ENCODE measurements at regions not wholly inside any gene's neighbourhood (a gene's known extent, or its start where the extent isn't known, plus 50 kb on each side); places are given as distances from the start of the nearest gene placed in this dataset.

DNA sequence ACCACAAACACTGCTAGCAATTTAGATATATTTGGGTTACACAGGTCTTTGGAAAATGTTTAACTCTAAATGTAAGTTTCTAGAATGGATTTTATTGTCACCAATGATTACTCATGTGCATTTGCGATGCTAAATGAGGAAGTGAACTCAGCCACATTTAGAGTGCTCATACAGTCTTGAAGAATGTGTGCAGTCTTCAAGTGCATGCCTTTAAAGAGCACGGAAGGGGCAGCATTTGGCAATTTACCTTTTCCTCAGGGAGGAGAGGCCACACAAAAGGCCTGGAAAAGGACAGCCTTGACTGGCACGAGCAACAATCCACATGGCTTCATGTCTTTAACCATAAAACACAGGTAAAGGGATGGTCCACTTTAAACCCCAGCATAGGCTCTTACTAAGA, 78.5 kb upstream of the STK17B start:
- no peak for DNase-seq

DNA sequence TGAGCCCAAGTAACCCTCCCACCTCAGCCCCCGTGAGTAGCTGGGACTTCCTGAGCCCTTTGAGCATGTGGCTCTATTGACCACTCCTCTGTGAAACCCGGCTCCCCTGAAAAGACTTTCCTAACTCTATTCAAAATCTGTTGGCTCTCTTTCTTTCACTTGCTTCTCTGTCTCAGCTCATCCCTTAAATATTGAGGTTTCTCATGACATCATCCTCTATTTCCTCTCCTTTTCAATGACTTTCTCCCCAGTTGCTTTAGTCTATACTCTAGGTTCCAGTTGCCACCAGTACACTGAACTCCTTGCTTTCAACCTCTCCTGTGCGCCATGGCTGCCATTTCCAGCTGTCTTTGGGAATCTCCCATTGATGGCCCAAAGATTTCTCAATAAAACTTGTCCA, 79.8 kb upstream of the STK17B start:
- DNase-seq = no peak

DNA sequence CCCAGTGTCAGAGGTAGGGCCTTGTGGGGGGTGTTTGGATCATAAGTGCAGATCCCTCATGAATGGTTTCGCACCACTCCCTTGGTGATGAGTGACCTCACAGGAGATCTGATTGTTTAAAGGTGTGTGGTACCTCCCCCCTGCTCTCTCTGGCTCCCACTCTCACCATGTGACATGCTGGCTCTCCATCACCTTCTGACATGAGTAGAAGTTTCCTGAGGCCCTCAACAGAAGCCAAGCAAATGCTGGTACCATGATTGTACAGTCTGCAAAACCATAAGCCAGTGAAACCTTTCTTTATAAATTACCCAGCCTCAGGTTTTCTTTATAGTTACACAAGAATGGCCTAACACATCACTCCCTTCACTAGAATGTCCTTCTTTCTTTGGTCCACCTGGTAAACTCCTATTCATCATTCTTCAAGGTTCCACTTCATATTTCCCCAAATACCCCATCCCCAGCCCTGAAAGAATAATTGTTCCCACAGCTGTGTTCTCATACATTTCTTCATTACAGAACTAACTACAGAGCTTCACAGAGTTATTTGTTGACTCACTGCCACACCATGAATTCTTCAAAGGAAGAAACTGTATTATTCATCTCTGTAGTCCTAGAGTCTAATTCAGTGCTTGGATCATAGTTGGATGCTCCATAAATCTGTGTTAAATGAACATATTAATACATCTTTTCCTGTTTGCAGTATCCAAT, 81.2 kb upstream of the STK17B start:
- no peak for DNase-seq

DNA sequence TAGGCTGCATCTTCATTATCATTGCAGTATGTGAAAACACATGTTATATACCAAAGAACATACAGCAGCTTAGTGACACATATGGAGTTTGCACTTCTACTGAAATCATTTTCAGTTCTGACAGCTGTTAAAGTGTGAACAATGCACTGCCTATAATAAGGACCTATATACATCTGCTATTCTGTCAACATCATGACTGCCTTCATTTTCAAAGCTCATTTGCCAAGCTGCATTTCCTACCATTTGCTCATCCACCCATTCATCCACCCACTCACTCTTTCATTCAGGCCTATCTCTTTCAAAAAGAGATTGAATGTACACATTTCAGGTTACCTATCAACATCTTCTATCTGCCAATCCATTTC, 81.7 kb upstream of the STK17B start:
- no peak for DNase-seq

DNA sequence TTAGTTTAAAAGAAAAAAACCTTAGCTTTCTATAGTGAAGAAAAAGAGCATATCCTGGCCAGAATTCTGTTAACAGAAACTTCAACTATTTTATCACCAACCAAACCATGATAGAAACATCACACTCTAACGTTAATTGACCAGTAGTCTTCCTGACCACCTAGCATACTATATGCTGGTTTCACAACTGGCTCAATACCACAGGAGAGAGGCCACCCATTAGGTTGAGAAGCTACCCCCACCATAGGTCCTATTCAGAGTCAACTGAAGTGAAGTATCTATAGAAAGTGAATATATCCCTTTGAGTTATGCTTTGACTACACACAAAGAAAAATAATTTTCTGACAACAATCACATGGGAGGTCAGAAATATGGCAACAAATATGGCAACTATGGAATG, 85.2 kb upstream of the STK17B start:
- DNase-seq = no peak

DNA sequence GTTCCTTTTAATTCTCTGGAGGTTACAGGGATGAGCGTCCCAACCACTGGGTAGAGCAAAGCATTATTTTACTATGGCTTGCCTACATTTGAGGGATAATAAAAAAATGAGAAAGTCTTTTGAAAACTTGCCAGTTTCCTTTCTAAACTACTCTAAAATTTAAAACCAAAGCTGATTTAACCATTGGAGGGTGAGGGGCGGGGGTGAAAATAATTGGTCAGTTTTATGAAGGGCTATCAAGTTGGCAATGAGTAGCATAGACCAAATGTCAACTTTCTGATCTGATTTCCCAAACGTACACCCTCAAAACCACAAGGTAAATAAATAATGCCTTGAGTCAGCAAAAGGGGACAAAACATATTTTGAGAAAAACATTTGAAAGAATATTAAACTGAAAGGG, 85.7 kb upstream of the STK17B start:
- DNase-seq = no peak

DNA sequence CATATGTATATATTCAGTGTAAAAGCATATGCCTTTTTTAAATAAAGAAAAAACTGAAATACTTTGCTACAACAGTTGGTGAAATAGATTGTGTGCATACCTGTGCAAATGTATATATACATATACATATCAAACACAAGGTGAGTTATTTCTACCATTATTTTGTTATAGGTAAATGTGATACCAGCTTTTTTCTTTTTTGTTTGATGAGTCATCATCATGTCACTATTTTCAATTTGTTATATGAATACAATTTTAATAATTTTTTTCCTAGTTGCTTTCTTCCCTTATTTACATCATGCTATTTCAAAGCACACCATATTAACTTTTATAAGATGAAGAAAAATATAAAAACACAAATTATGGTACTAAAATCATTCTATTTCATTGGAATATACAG, 87.0 kb upstream of the STK17B start:
- DNase-seq = no peak

DNA sequence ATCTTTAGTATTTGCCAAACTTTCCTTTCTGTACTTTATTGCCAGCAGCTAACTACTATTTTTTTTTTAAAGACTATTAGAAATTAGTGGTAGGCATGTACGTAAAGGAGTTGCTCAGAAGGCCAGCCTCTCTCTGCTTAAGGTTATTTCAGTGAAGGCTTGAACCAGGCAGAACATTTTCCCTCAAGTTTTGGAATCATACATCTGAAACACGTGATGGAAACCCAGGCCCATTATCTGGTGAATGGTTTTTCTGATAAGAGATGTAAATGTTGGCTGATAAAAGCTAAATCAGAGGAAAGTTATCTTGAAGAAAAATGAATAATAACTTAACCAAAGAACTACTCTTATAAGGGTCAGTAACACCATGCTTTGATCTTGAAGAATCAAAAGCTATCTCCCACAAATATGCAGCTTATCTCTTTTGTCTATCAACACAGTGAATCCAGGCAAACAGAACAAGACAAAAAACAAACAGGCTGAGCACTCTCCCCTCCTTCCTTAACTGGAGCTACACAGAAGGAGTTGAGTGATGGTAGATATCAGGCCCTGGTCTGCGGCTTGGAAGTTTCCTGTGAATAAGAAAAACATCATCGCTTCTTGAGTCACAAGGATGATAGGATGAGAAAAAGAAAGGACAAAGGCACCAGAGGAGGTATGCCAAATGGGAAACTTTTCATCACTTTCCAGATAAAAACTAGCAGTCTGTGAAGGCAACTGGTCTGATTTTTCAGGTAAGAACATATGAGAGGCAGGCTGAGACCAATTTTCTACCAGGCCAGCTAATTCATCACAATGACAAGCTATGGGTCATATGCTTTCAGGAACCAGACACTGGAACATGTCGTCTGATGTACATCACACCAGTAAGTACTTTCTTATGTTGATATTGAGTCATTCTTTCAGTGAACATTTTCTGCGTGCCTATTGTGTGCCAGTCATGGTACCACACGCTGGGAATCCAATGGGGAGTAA, 88.4 kb upstream of the STK17B start:
- DNase-seq = no peak

DNA sequence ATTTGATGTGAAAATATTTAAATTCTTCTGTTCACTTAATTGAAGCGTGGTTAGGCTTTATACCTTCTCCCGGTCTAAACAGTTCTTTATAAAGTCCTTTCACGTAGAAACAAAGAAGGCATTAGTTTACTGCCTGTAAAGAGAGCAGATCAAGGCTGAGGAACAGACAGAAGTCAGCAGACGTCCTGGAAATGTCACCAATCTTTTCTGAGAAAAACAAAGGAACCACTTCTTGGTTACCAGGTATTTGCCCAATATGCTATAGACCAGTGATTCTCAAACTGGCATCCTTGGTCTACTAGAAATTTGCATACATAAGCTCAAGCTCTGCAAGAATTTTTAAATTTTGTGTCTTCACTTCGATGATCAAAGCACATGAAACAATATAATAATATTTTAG, 89.2 kb upstream of the STK17B start:
- no peak for DNase-seq

DNA sequence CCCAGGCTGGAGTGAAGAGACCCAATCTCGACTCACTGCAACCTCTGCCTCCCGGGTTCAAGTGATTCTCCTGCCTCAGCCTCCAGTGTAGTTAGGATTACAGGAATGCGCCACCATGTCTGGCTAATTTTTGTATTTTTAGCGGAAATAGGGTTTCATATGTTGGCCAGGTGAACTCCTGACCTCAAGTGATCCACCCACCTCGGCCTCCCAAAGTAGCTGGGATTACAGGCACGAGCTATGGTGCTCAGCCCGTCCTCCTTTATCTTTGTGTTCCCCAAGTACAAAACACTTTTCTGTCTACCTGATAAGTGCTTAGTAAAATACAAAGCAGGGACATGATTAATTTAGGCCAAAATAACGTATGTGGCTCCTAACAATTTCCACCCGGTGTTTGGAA, 91.2 kb upstream of the STK17B start:
- DNase-seq = no peak

DNA sequence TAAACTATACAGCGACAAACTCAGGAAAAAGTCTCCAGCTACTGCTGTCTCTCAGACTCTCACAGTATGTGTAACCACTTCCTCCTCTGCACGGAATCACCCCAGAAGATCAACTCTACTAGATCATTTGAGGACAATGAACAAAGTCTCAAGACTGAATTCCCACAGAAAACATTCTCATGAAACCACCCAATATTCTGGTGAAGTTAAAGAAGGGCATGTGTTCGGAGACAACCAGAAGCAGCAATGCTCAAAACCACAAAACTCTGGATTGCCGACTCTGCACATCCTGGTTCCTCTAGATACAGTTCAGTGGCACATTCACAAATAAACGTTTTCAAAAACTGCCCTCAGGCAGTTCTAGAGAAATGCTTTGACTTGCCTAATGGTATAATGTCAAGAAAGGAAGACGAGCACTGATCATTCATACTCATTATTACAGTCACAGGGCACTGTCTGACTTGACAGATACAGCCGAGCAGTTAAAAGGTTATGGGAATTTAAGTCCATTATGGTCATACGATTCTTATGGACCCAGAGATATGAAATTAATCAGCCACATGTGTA, 91.9 kb upstream of the STK17B start:
- no peak for DNase-seq

DNA sequence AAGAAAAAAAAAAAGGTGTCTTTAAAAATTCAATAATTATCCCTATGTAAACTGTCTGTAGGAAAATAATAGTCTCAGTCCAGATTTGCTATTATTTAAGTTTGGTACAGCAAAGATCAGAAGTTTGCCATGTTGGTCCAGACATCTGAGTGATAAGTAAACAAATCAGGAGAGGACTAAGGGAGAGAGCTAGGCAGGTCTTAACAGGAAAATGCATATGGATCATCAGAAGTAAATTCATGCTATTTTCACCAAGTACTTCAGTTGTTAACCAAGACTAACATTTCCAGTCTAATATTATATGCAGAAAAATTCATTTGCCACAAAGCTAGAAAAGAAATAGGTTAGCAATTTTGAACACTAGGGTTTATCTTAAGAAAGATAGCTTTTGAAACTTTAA, 95.0 kb upstream of the STK17B start:
- DNase-seq = no peak

DNA sequence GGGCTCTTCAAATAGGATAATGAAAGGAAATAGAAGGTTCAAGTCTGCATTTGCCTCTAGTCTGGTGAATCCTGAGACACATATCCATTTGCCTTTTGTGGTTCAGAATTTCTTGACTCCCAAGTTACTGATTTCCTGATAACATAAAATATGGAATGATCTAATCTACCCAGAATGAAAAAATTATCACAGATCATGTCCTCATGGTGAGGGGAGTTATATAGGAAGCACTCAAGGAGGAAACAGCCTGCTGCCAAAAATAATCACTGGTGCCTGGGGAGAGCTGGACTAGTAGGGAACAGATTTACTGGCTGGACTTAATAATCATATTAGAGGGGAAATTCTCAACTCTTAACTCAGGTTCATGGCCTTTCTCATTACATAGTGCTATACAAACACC, 95.5 kb upstream of the STK17B start:
- DNase-seq = no peak

DNA sequence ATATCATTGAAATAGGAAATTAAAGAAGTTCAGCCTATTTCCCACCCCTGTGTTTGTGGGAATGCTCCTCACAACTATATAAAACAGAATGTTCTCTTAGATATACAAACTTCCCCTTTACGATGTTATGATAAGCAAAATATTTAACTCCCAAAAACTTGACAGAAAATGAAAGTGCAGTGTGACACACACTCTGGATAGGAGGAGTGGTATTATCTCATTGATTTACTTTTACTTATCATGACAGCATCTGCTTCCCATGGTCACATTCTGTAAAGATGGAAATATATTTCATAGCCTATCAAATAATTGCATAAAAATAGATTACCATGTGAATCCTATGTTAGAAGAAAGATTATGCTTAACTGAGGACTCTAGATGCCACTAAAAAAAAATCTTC, 96.6 kb upstream of the STK17B start:
- DNase-seq = no peak

DNA sequence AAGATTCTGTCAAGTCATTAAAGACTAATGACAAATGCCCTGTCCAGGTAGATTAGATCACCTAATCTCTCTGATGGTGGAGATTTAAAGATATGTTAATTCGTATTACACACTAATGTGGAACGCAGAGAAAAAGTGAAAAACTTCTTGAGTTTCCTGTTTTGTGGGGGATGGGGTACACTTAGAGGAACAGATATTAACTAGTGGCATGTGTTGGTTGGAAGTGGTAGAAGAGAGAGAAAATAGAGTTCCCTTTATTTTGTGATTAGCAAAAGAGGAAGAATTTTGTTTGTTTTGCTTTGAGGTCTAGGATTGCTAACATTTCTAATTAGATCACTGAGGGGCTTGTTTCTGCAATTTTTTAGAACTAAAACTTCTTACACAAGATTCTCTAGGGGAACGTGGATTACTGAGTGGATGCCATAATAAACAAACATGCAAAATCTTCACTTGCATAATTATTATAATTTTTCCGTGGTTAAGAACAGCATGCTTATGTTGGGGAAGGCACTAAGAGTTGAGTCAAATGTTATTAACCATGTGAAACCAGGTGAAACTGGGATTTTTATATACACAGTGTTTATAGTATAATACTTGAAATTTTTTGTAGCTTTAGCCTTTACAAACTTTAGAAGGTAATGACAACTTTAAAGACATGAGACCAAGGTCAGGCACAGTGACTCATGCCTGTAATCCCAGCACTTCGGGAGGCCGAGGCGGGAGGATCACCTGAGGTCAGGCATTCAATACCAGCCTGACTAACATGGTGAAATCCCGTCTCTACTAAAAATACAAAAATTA, 97.4 kb upstream of the STK17B start:
- DNase-seq = no peak

DNA sequence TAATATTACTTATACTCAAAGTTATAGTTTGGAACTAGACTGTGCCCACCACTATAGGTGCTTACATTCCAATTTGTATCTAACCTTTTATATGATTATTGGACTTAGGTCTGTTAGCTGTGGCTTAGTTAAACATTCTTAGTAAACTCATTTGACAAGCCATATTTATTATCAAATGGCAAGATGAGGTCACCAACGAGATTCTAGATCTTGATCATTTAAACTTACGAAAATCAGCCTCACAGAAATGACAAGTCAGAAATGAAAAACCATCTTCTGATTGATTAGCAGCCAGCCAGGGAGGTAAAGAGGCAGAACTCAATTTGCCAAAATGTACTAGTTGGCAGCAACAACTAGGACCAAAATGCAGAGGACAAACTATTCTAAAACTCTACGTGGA, 100.4 kb upstream of the STK17B start:
- no peak for DNase-seq

DNA sequence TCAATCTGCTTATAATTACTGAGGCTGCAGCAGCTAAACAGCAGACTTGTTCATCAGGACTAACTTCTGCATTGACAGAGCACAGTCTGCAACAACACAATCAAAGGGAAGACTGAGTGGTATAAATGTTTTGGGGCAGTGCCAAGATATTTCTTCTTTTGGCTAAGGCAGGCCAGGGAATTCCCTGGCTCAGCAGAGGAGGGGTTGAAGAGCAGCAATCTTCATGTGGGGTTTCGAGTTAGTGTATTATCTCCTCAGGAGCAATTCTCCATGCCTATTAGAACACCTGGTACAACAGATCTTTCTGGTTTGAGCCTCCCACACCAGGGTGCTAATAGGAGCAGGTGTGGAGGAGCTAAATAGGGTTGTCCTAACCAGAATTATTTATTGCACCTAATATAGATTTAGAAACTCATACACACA, 103.0 kb upstream of the STK17B start:
- DNase-seq = peak; percentile 53

DNA sequence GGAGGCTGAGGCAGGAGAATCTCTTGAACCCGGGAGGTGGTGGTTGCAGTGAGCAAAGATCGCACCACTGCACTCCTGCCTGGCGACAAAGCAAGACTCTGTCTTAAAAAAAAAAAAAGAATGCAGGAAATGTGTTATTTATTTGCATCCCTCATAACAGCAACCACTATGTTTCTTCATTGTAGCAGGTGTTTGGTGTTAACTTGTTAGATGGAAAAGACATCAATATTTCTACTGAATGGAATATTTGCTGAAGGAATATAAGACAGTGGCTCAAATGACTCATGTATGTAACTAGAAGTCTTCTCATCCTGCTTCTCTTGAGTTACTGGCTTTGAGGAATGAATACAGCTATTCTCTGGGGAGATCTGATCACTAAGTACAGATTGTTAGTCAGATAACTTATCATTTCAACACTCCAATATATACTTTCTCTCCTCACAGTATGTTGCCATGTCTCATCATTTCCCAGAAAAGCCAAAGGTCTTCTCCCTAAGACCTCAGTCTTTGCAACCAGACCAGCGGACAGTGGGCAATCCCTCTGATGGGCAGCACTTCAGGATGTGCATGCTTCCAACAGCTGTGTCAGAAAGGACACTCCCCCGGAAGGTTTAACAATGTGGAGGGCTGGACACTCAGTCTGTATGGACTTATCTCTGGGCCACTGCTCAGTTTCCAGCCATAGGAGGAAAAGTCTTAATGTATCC, 104.4 kb upstream of the STK17B start:
- no peak for DNase-seq

DNA sequence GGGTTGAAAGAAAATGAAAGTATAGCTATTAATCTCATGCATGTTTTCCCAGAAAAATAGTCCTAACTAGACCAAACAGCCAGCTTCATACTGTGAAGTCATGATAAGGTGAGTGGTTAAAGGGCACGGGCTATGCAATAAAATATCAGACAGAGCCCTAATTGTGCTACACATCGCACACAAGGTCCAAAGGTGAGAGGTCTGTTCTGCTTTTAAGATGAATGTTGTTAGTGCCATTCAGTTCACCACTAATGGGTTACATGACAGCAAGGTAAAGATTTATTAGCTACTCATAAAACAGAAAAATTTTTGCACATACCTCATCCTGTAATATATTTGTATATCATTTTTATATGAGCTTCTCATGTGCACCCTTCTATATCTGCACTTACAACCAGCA, 105.0 kb upstream of the STK17B start:
- no peak for DNase-seq

DNA sequence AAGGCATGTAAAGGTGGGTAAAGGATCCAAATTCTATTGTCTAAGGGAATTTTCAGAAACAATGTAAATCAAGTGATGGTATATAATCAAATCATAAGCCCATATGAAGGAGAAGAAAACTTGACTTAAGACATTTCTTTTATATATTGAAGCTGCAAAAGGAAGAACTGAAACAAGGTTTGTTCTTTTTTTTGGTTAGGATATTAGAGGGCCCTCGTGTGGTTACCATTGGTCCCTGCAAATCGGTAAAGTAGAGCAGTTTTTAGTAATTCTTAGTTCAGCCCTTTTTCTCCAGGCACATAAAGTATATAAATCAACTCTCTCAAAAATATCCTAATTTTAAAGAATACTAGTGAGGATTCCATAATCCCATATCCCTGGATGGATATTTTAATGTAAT, 105.6 kb upstream of the STK17B start:
- no peak for DNase-seq

DNA sequence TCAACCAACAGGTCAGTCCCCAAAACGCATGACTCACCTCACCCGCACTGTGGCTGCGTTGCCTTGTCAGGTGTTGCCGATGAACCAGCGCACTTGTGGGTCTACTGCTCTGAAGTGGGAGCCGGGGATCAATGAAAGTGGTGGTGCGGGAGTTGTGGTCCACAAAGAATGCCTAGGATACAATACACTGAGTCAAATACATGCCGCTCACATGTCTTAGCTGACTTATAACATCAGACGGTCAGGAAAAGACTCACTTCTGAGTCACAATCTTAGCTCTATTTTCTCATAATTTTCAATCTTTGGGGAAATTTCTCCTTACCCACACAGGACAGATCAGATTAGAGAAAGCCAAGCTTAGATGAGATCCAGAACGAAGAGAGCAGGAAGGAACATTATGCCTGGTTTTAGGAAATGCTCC, 107.1 kb upstream of the STK17B start:
- DNase-seq = no peak

DNA sequence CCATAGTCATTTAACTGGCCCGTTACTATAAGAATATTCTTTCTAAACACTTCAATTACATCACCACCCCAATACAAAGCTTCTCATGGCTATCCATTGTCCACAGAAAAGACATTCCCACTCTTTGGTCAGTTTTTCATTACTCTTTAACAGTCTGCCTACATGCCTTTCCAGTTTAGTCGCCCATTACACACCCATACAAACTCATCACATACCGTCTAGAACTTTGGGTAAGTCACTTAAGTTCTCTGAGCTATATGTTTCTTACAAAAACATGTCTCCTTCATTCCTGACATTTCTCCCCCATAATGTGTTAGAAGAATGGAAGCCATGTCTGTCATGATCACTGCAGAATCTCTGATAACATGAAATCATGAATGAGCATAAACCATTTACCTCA, 108.2 kb upstream of the STK17B start:
- DNase-seq = no peak
